Subcutaneous abdominal adipose tissue (tissue), 5 donors: ENCODE measurements at regions not wholly inside any gene's neighbourhood (a gene's known extent, or its start where the extent isn't known, plus 50 kb on each side); places are given as distances from the start of the nearest gene placed in this dataset.
"Not testable (repeated sequence)": the region's sequence is repeated elsewhere in the genome, so short reads cannot be mapped to it uniquely, and the experiment has no call there.

Experiments used
- H3K27ac ChIP-seq: one replicate; pipeline ENCODE4 v1.7.0; 2013; ENCODE audit warnings: low read depth, mild to moderate bottlenecking, inconsistent platforms, low read length, moderate library complexity
- H3K27me3 ChIP-seq, 5 donors: one replicate each; pipeline ENCODE4 v1.7.0; 2013; ENCODE audit warnings: low read length in 5 of 5, inconsistent platforms in 1 of 5; ENCODE audit not compliant: control insufficient read depth in 5 of 5, insufficient read depth in 4 of 5
- H3K36me3 ChIP-seq, 5 donors: one replicate each; pipeline ENCODE4 v1.7.0; 2013; ENCODE audit warnings: low read length in 5 of 5; ENCODE audit not compliant: control insufficient read depth in 5 of 5, insufficient read depth in 5 of 5
- H3K4me1 ChIP-seq, 5 donors: one replicate each; pipeline ENCODE4 v1.7.0; 2013; ENCODE audit warnings: low read length in 5 of 5, mild to moderate bottlenecking in 3 of 5, moderate library complexity in 1 of 5; ENCODE audit not compliant: control insufficient read depth in 5 of 5, insufficient read depth in 5 of 5
- H3K4me3 ChIP-seq, 5 donors: one replicate each; pipeline ENCODE4 v1.7.0; 2013; ENCODE audit warnings: low read length in 5 of 5, low read depth in 1 of 5
- H3K9ac ChIP-seq, 5 donors: one replicate each; pipeline ENCODE4 v1.7.0; 2013; ENCODE audit warnings: low read length in 5 of 5, mild to moderate bottlenecking in 4 of 5, moderate library complexity in 3 of 5
- H3K9me3 ChIP-seq, 5 donors: one replicate each; pipeline ENCODE4 v1.7.0; 2013; ENCODE audit warnings: low read length in 5 of 5; ENCODE audit not compliant: control insufficient read depth in 5 of 5
- donor health status: healthy.
- donor health status: healthy.
- donor health status: healthy.
- donor health status: healthy.
- donor health status: healthy.

DNA sequence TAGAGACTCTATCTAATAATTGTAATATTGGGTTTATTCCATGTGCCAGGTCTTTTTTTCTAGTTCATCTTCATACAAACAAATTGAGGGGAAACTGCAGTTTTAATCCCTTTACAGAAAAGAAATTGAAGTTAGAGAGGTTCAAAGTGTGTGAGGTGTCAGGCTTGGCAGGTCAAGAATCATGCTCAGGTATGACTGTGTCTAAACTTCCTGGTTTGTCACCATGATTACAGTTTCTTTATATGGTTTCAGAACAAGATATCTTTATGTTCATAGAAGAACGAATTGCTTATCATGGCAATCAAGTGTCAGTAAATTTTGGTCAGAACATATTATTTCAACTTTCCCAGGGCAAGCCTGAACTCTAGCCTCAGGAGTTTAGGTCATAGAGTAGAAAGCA is 460.4 kb downstream of the RAPGEF2 start:
- Histone ChIP-seq H3K27ac (no peak overlapping the region), H3K4me3 (no peak overlapping the region), H3K9me3 (peaks cover 0 to 8% (median 1%) of the 10 kb centered on the region in 5 donors), H3K9ac (no peak overlapping the region), H3K4me1 (no peaks in the 10 kb centered on the region), H3K36me3 (no peaks in the 10 kb centered on the region), H3K27me3 (no peaks in the 10 kb centered on the region)

DNA sequence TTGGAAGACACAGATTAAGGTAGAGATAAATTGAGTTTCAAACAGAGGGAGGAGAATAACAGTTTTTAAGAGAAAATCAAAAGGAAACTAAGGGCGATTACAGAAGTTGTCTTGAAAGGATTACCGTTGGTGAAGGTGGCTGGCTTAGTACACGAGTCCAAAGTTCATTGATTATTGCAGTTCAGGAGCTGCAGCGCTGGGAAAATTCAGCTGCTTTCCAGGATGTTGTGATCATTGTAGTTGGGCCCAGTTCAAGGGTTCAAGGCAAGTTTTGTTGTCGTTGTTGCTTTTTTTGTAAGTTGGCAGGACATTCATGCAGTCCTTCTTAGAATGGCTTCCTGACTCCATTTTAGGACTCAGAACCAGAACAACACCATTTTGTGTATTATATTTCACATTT is 461.7 kb downstream of the RAPGEF2 start:
- no peaks in the 10 kb centered on the region for H3K4me1 ChIP-seq
- H3K27me3 ChIP-seq: no peaks in the 10 kb centered on the region
- H3K9ac ChIP-seq: no peak overlapping the region
- H3K9me3 ChIP-seq: peaks cover 0 to 9% (median 6%) of the 10 kb centered on the region in 5 donors
- H3K36me3 ChIP-seq: no peaks in the 10 kb centered on the region
- no peak overlapping the region for H3K4me3 ChIP-seq
- H3K27ac ChIP-seq: no peak overlapping the region

DNA sequence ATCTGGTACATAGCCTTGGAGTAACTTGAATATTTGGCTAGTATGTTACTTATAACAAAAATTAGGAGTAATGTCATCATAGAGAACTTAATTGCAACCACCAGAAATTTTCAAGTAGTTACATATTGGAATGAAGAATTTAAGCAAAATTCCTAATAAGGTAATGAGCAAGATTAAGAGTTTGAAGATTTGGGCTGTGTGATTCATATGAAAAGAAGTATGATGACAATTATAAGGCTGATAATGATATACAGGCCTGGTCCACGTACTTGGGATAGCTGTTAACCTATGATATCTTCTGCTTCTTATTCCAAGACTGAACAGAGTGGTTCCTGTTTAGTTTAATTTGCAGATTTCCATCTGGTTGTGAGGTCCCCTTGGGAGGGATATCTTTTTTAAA is 463.9 kb downstream of the RAPGEF2 start:
- H3K9me3 ChIP-seq: peaks cover 0 to 21% (median 16%) of the 10 kb centered on the region in 5 donors
- no peaks in the 10 kb centered on the region for H3K4me1 ChIP-seq
- no peak overlapping the region for H3K9ac ChIP-seq
- H3K36me3 ChIP-seq: no peaks in the 10 kb centered on the region
- no peak overlapping the region for H3K27ac ChIP-seq
- no peaks in the 10 kb centered on the region for H3K27me3 ChIP-seq
- H3K4me3 ChIP-seq: no peak overlapping the region

DNA sequence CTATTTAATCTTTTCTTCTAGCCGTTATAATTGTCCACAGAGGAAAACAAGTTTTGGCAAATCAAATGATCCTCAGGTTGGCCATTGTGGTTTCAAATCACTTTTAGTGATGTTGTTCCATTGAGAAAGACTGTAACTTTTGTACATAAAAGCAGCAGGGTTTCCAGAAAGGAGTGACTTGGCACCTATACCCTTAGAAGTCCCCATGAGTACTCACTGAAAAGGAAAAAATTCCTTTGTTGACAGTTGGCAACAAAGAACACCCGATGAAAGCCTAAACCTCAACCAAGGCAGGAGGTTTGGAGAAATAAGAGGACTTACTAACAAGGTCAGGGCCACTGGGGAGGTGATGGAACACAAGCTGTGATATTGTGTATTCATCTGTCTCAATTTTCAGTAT is 474.4 kb downstream of the RAPGEF2 start:
- peaks cover 0 to 6% (median 0%) of the 10 kb centered on the region in 5 donors for H3K9me3 ChIP-seq
- H3K27ac ChIP-seq: no peak overlapping the region
- no peak overlapping the region for H3K4me3 ChIP-seq
- no peaks in the 10 kb centered on the region for H3K36me3 ChIP-seq
- no peak overlapping the region for H3K9ac ChIP-seq
- H3K4me1 ChIP-seq: no peaks in the 10 kb centered on the region
- H3K27me3 ChIP-seq: no peaks in the 10 kb centered on the region

DNA sequence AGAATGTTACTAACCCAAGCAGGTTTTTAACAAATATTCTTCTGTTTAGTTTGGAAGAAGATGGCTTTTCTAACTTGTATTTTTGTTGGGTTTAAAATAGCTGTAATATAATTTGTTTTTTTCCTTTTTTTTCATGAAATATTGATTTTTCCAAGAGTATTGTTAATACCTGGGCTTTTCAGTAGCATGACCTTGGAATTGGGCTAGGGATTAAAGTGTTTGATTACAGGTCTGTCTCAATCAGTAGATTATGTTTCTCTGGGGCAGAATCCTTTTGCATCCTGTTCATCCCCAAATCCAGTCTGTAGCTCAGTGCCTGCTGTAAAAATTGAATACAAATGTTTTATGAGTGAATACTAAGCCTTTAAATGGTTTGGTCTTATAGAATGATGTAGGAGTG is 479.8 kb downstream of the RAPGEF2 start:
- Histone ChIP-seq H3K9me3 (peaks cover 0 to 12% (median 9%) of the 10 kb centered on the region in 5 donors), H3K27ac (no peak overlapping the region), H3K4me1 (no peaks in the 10 kb centered on the region), H3K9ac (no peak overlapping the region), H3K36me3 (no peaks in the 10 kb centered on the region), H3K27me3 (no peaks in the 10 kb centered on the region), H3K4me3 (no peak overlapping the region)

DNA sequence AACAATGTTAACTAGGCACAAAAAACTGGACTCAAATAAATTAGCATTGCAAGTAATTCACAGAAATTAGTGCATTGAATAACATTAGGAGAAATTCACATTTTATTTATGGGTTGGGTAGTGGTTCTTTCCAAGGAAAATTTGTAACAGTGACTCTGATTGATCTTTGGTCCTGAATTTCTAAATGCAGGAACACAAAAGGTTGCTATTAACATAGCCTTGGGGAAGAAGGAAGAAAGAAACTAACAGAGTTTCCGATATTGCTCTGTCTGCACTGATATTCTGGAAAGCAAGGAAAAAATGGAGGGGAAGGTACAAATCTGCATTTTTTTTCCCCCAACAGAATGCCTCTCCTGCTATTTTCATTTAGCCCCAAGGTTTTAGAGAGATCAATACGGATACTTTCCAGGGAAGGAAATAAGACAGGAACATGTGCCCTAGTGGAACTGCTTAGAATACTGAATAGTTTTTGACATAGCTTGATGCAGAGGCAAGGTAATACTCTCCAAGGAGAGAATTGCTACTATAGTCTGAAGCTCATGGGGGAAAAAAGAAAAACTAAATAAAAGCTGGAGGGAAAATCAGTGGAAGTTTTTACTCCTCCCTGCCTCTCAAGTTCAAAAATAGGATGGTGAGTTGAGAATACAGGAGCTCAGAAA is 490.1 kb downstream of the RAPGEF2 start:
- Histone ChIP-seq H3K27ac (no peak overlapping the region), H3K4me3 (no peak overlapping the region), H3K9me3 (no peaks in the 10 kb centered on the region), H3K4me1 (no peaks in the 10 kb centered on the region), H3K36me3 (no peaks in the 10 kb centered on the region), H3K9ac (no peak overlapping the region), H3K27me3 (no peaks in the 10 kb centered on the region)

DNA sequence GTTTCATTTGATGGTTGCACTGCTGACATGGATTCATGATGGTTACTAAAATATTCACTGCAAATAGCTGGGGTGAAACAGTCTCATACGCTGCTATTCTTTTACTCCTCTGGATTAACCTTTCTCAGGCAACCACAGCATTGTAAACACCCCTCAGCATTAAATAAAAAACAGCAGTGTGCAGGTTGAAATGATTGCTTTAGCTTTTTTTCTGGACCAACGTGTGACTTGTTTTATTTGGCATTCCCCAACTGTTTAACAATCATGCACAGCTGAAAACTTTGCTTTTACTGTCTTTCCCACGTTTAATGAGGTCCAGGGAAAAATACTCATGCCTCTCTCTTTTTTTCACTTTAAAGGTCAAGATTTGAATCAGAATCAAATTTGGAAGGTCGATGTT is 490.8 kb downstream of the RAPGEF2 start:
- Histone ChIP-seq H3K4me1 (no peaks in the 10 kb centered on the region), H3K27me3 (no peaks in the 10 kb centered on the region), H3K4me3 (no peak overlapping the region), H3K36me3 (no peaks in the 10 kb centered on the region), H3K9ac (no peak overlapping the region), H3K9me3 (no peaks in the 10 kb centered on the region), H3K27ac (no peak overlapping the region)

DNA sequence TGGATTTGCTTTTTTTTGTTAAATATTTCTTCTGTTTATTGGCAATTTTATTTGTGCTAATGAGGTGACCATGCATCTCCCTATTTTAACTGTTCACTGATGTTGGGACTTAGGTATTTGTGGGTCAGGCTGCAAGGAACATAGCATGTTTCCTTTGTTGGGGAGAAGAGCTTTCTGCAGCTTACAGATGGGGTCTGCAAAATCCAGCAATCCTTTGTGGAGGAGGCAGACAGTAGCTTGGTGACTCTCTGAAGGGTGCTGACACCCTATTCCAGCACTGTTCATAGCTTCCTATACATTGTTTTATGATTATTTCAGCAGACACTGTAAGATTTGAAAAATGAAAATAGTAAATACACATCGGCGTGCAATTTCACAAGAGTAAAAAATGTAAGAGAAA is 491.7 kb downstream of the RAPGEF2 start:
- H3K4me1 ChIP-seq: no peaks in the 10 kb centered on the region
- no peak overlapping the region for H3K4me3 ChIP-seq
- H3K9me3 ChIP-seq: no peaks in the 10 kb centered on the region
- H3K9ac ChIP-seq: no peak overlapping the region
- H3K36me3 ChIP-seq: no peaks in the 10 kb centered on the region
- H3K27me3 ChIP-seq: no peaks in the 10 kb centered on the region
- no peak overlapping the region for H3K27ac ChIP-seq

DNA sequence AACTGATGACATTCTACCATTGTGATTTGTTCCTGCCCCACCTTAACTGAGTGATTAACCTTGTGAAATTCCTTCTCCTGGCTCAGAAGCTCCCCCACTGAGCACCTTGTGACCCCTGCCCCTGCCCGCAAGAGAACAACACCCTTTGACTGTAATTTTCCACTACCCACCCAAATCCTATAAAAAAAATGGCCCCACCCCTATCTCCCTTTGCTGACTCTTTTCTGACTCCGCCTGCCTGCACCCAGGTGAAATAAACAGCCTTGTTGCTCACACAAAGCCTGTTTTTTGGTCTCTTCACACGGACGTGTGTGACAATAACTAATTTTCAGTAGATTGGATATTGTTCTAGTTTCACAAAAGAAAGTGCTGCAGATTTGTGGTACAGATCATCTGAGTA is 492.2 kb downstream of the RAPGEF2 start:
- not testable (repeated sequence) for H3K27me3 ChIP-seq, H3K4me3 ChIP-seq, H3K9ac ChIP-seq, H3K9me3 ChIP-seq, H3K36me3 ChIP-seq, H3K4me1 ChIP-seq, H3K27ac ChIP-seq

DNA sequence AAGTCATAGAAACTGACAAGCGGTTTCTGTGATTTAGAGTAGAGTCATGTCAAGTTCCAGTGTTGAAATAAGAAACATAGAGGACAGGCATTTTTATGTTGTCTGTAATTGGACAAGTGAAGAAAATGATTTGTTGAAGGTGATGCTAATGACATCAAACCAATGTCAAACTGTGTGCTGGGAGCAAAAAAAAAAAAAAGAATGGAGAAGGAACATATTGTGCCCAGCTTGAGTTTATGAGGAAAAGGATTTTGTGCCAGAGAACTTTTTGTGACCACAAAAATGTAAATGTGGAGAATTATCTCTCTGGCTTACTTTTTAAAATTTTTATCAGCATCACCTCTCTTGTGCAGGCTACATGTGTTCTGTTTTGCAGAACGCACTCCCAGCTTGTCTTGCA is 495.7 kb downstream of the RAPGEF2 start:
- no peaks in the 10 kb centered on the region for H3K36me3 ChIP-seq
- H3K4me3 ChIP-seq: no peak overlapping the region
- H3K4me1 ChIP-seq: no peaks in the 10 kb centered on the region
- no peak overlapping the region for H3K9ac ChIP-seq
- H3K27me3 ChIP-seq: no peaks in the 10 kb centered on the region
- no peaks in the 10 kb centered on the region for H3K9me3 ChIP-seq
- H3K27ac ChIP-seq: no peak overlapping the region

DNA sequence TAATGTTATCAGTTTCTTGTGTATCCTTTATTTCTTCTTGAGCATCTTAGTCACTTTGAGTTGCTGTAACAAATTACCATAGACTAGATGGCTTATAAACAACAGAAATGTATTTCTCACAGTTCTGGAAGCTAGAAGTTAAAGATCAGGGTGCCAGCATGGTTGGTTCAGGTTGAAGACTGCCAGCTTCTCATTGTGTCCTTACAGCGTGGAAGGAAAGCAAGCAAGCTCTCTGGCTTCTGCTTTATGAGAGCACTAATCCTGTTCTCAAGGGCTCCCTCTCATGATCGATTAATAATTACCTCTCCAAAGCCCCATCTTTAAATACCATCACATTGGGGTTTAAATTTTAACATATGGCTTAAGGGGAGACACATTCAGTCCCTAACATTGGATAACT is 497.2 kb downstream of the RAPGEF2 start:
- H3K36me3 ChIP-seq: no peaks in the 10 kb centered on the region
- no peak overlapping the region for H3K9ac ChIP-seq
- H3K27ac ChIP-seq: no peak overlapping the region
- H3K9me3 ChIP-seq: no peaks in the 10 kb centered on the region
- H3K4me1 ChIP-seq: no peaks in the 10 kb centered on the region
- H3K4me3 ChIP-seq: no peak overlapping the region
- H3K27me3 ChIP-seq: no peaks in the 10 kb centered on the region
